Activated naive CD4-positive, alpha-beta T cell treated with anti-CD3 and anti-CD28 coated beads, Interleukin-2, amount 50 U/mL, for 72 hours (primary cell): ENCODE measurements at regions not wholly inside any gene's neighbourhood (a gene's known extent, or its start where the extent isn't known, plus 50 kb on each side); places are given as distances from the start of the nearest gene placed in this dataset.

Source experiments
- ATAC-seq, 2 donors: fragments of 150-1000 bp; cut with Tn5 transposase; 2 replicates each; pipeline ENCODE4 v1.10.0; 2021; ENCODE audit warnings: mild to moderate bottlenecking in 2 of 2, moderate library complexity in 2 of 2
- DNase-seq, 2 donors: peaks; one replicate each; pipeline ENCODE4 v3.0.0; 2021 to 2022; ENCODE audit warnings: low spot score in 2 of 2
- H3K27ac Mint-ChIP-seq, 2 donors: one replicate each; pipeline ENCODE4 v1.8.0; 2022; ENCODE audit warnings: mild to moderate bottlenecking in 2 of 2, mixed read lengths in 2 of 2
- H3K36me3 Mint-ChIP-seq, 2 donors: one replicate each; pipeline ENCODE4 v1.8.0; 2022; ENCODE audit warnings: mixed read lengths in 2 of 2
- H3K9me3 Mint-ChIP-seq, 2 donors: one replicate each; pipeline ENCODE4 v1.8.0; 2022; ENCODE audit warnings: mixed read lengths in 2 of 2

- no peak overlapping the region for H3K27ac Mint-ChIP-seq
- H3K9me3 Mint-ChIP-seq: peaks cover 21 to 31% of the 10 kb centered on the region in 2 donors
- ATAC-seq: no peak
- no peaks in the 10 kb centered on the region for H3K36me3 Mint-ChIP-seq
- DNase-seq: no peak
These were observed 1726.1 kb upstream of the RAG2 start for GRCh38 chr11:38323961-38324761.

DNA sequence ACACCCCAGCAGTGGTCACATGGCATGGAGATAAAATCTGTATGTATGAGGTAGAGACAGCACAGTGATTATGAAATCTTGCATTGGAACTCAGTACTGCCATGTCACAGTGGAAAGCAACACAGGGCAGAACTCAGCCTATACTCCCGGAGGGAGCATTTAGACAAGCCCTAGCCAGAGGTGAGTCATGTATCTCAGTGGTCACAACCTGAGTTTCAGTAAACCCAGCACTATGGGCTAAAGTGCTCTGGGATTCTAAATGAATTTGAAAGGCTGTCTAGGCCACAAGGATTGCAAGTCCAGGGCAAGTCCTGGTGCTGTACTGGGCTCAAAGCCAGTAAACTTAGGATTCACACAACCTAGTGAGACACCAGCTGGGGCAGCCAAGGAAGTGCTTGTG, 1717.1 kb upstream of the RAG2 start:
- peaks cover 20 to 27% of the 10 kb centered on the region in 2 donors for H3K9me3 Mint-ChIP-seq
- DNase-seq (no peak), ATAC-seq (no peak)
- H3K27ac Mint-ChIP-seq: no peak overlapping the region
- H3K36me3 Mint-ChIP-seq: peaks cover 0 to 10% of the 10 kb centered on the region in 2 donors

DNA sequence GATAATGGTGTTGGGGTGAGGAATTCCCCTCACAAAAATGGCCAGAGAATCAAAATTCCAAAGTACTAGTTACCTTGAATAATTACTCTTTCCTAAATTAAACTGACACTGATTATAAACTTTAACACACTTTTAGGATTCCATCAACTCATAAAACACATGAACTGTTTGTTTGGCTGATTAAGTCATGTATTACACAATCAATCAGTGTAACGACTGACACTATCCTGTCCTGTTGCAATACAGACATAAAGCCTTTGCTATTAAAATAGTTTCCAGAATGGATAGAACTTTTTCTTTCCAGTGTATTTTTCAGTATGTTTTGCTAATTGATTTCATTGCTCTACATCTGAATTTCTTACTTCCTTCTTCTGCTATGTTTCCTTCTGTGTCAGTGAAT, 1709.4 kb upstream of the RAG2 start:
- DNase-seq (no peak), ATAC-seq (no peak)
- Mint-ChIP-seq H3K36me3 (no peaks in the 10 kb centered on the region), H3K9me3 (peaks cover 8 to 30% of the 10 kb centered on the region in 2 donors), H3K27ac (no peak overlapping the region)

- Mint-ChIP-seq H3K36me3 (no peaks in the 10 kb centered on the region), H3K9me3 (peaks cover 8 to 35% of the 10 kb centered on the region in 2 donors), H3K27ac (no peak overlapping the region)
- DNase-seq (no peak), ATAC-seq (no peak)
These were observed 1707.6 kb upstream of the RAG2 start for GRCh38 chr11:38305682-38306081.

GRCh38 chr11:38304926-38305325, 1706.9 kb upstream of the RAG2 start:
- Mint-ChIP-seq H3K27ac (no peak overlapping the region), H3K9me3 (peaks cover 3 to 31% of the 10 kb centered on the region in 2 donors), H3K36me3 (no peaks in the 10 kb centered on the region)
- ATAC-seq (no peak), DNase-seq (no peak)

DNA sequence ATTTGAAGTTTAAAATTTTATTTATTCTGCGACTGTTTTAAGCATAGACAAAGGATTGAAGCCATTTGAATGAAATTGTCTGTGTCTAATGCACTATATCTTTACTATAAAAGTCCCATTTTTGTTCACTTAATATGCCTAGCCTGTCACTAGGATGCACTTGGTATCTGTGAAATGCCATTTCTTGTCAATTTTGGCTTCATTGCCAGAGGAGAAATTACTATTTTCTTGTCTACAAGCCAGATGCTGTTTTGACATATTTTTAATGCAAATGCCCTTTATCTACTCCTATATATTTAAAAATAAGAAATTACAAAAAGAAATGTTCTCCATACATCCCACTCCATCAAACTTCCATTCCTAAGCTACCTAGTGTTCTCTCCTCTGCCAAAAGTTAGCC, 1704.5 kb upstream of the RAG2 start:
- Mint-ChIP-seq H3K36me3 (no peaks in the 10 kb centered on the region), H3K27ac (no peak overlapping the region), H3K9me3 (peaks cover 6 to 26% of the 10 kb centered on the region in 2 donors)
- ATAC-seq (no peak), DNase-seq (no peak)

- H3K9me3 Mint-ChIP-seq: peaks cover 14 to 27% of the 10 kb centered on the region in 2 donors
- no peak overlapping the region for H3K27ac Mint-ChIP-seq
- H3K36me3 Mint-ChIP-seq: no peaks in the 10 kb centered on the region
- DNase-seq (no peak), ATAC-seq (no peak)
These were observed 1702.5 kb upstream of the RAG2 start for GRCh38 chr11:38300570-38300969.

- no peak overlapping the region for H3K27ac Mint-ChIP-seq
- H3K36me3 Mint-ChIP-seq: no peaks in the 10 kb centered on the region
- no peak for ATAC-seq
- peaks cover 20 to 22% of the 10 kb centered on the region in 2 donors for H3K9me3 Mint-ChIP-seq
- no peak for DNase-seq
These were observed 1698.3 kb upstream of the RAG2 start for GRCh38 chr11:38296211-38296776.

DNA sequence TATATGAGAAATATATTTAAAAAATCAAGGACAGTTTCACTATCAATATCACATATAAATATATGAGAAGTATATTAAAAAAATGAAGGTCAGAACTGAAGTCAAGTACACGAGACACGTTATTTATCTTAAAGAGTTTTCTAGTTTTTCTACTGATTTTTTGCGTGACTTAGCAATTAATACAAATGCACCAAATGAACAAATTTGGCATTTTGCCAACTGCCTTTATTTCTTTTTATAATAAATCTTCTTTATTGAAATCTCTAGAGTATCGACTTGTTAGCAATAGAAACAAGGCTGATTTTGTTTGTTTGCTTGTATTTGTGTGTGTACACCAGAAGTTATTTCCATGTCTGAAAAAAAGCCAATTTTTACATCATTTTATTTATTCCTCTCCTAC, 1684.7 kb upstream of the RAG2 start:
- ATAC-seq: no peak
- peaks cover 6 to 13% of the 10 kb centered on the region in 2 donors for H3K9me3 Mint-ChIP-seq
- DNase-seq: no peak
- no peaks in the 10 kb centered on the region for H3K36me3 Mint-ChIP-seq
- H3K27ac Mint-ChIP-seq: no peak overlapping the region

- no peak for DNase-seq
- Mint-ChIP-seq H3K9me3 (peaks cover 8 to 13% of the 10 kb centered on the region in 2 donors), H3K27ac (no peak overlapping the region), H3K36me3 (no peaks in the 10 kb centered on the region)
- no peak for ATAC-seq
These were observed 1680.6 kb upstream of the RAG2 start for GRCh38 chr11:38278457-38279141.

DNA sequence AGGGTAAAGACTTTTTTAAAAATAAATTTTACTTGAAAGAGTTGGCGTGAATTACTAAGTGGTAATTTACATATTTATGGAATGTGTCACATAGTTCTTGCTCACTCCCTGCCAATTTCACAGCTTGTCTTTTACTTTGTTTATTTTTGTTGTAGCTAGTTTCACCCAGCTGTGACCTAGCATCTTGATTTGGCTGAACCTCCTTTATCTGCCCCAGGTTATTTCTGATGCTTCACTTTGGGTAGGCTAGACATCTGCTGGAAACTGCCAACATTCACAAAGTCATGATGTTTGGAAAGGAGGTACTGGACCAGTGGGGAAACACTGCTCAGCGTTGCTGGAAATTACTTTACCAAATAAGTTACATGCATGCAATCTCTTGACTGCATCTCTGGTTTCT, 1676.0 kb upstream of the RAG2 start:
- Mint-ChIP-seq H3K36me3 (no peaks in the 10 kb centered on the region), H3K9me3 (peaks cover 24 to 27% of the 10 kb centered on the region in 2 donors), H3K27ac (no peak overlapping the region)
- DNase-seq (no peak), ATAC-seq (no peak)

GRCh38 chr11:38272376-38272775, 1674.3 kb upstream of the RAG2 start:
- H3K27ac Mint-ChIP-seq: no peak overlapping the region
- DNase-seq (no peak), ATAC-seq (no peak)
- H3K36me3 Mint-ChIP-seq: no peaks in the 10 kb centered on the region
- peaks cover 24 to 34% of the 10 kb centered on the region in 2 donors for H3K9me3 Mint-ChIP-seq

GRCh38 chr11:38266691-38267090, 1668.7 kb upstream of the RAG2 start:
- Mint-ChIP-seq H3K9me3 (peaks cover 26 to 44% of the 10 kb centered on the region in 2 donors), H3K27ac (no peak overlapping the region), H3K36me3 (peaks cover 0 to 4% of the 10 kb centered on the region in 2 donors)
- DNase-seq (no peak), ATAC-seq (no peak)

- ATAC-seq (no peak), DNase-seq (no peak)
- H3K9me3 Mint-ChIP-seq: peaks cover 17 to 19% of the 10 kb centered on the region in 2 donors
- no peak overlapping the region for H3K27ac Mint-ChIP-seq
- no peaks in the 10 kb centered on the region for H3K36me3 Mint-ChIP-seq
These were observed 1658.4 kb upstream of the RAG2 start for GRCh38 chr11:38256436-38256835.

GRCh38 chr11:38254913-38255312, 1656.9 kb upstream of the RAG2 start:
- H3K9me3 Mint-ChIP-seq: peaks cover 13 to 14% of the 10 kb centered on the region in 2 donors
- H3K27ac Mint-ChIP-seq: no peak overlapping the region
- no peak for DNase-seq
- no peak for ATAC-seq
- H3K36me3 Mint-ChIP-seq: no peaks in the 10 kb centered on the region

DNA sequence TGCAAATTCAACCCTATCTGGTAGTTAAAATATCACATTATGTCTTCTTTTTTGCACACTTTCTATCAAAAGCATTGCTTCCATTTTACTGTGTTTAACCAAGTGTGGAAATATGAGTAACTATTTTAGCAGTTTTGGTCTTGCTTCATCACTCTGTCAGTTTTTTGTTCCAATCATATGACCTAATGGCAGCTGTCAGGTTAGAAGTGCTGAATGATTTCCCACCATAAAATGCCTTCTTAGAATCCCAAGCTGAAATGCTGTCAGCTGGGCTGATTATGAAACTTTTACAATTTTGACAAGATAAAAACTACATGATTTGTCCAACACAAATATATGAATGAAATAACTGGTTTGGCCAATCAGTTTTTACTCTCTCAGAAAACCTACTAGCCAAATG, 1654.6 kb upstream of the RAG2 start:
- peaks cover 10 to 14% of the 10 kb centered on the region in 2 donors for H3K9me3 Mint-ChIP-seq
- H3K27ac Mint-ChIP-seq: no peak overlapping the region
- DNase-seq (no peak), ATAC-seq (no peak)
- no peaks in the 10 kb centered on the region for H3K36me3 Mint-ChIP-seq

DNA sequence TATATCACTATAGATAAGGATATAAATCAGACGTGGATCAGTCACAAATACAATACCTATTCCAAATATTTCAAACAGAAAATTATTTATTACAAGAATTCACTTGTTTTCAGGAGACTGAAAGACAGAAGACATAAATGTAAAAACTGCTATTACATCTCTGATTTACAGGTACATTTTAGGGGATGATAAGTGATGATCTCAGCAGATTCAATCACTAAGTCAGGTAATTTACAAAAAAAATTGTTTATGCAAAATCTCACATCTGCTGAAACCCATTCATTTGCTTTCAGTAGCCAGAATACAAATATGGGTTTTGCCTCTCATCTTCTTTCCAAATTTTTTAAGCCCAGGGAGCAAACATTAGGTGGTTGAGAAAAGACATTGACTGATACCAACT, 1648.4 kb upstream of the RAG2 start:
- no peak for DNase-seq
- Mint-ChIP-seq H3K27ac (no peak overlapping the region), H3K9me3 (peaks cover 8 to 13% of the 10 kb centered on the region in 2 donors), H3K36me3 (peaks cover 0 to 4% of the 10 kb centered on the region in 2 donors)
- no peak for ATAC-seq
